T-helper 17 cell (primary cell): ENCODE measurements at regions not wholly inside any gene's neighbourhood (a gene's known extent, or its start where the extent isn't known, plus 50 kb on each side); places are given as distances from the start of the nearest gene placed in this dataset.
"Not testable (repeated sequence)": the region's sequence is repeated elsewhere in the genome, so short reads cannot be mapped to it uniquely, and the experiment has no call there.

ENCODE experiments used
- ATAC-seq: fragments of 150-1000 bp; cut with Tn5 transposase; 2 replicates; pipeline ENCODE4 v1.10.0; 2021; ENCODE audit warnings: mild to moderate bottlenecking, moderate library complexity
- DNase-seq, 3 donors: peaks; one replicate each; pipeline versions ENCODE4 v3.0.0 to v3.0.0-alpha.2; 2020 to 2021
- H3K9me3 ChIP-seq: one replicate; pipeline ENCODE4 v1.7.0; 2013; ENCODE audit warnings: low read length, mild to moderate bottlenecking; ENCODE audit not compliant: control insufficient read depth, poor library complexity, severe bottlenecking
- H3K27ac Mint-ChIP-seq: one replicate; pipeline ENCODE4 v1.8.0; 2022; ENCODE audit warnings: mild to moderate bottlenecking, moderate library complexity, mixed read lengths
- H3K27me3 Mint-ChIP-seq: one replicate; pipeline ENCODE4 v1.8.0; 2022; ENCODE audit warnings: mixed read lengths
- H3K36me3 Mint-ChIP-seq: one replicate; pipeline ENCODE4 v1.8.0; 2022; ENCODE audit warnings: low read depth, mixed read lengths
- H3K4me1 Mint-ChIP-seq: one replicate; pipeline ENCODE4 v1.8.0; 2022; ENCODE audit warnings: mild to moderate bottlenecking, mixed read lengths
- H3K4me3 Mint-ChIP-seq: one replicate; pipeline ENCODE4 v1.8.0; 2022; ENCODE audit warnings: mild to moderate bottlenecking, moderate library complexity, mixed read lengths

GRCh38 chr11:71745656-71746055, 87.3 kb upstream of the DEFB108B start:
- peaks cover 52% of the 10 kb centered on the region for H3K27me3 Mint-ChIP-seq
- not testable (repeated sequence) for H3K36me3 Mint-ChIP-seq, H3K9me3 ChIP-seq, DNase-seq, ATAC-seq, H3K4me3 Mint-ChIP-seq, H3K4me1 Mint-ChIP-seq, H3K27ac Mint-ChIP-seq

- not testable (repeated sequence) for H3K4me3 Mint-ChIP-seq, H3K4me1 Mint-ChIP-seq, H3K9me3 ChIP-seq, H3K36me3 Mint-ChIP-seq, DNase-seq, ATAC-seq, H3K27ac Mint-ChIP-seq
- peaks cover 54% of the 10 kb centered on the region for H3K27me3 Mint-ChIP-seq
Observed at GRCh38 chr11:71746263-71746662, 86.7 kb upstream of the DEFB108B start.

- H3K4me1 Mint-ChIP-seq, DNase-seq, H3K27ac Mint-ChIP-seq, H3K36me3 Mint-ChIP-seq, H3K9me3 ChIP-seq, H3K4me3 Mint-ChIP-seq, ATAC-seq: not testable (repeated sequence)
- H3K27me3 Mint-ChIP-seq = peaks cover 60% of the 10 kb centered on the region
Observed at GRCh38 chr11:71748965-71749620, 83.9 kb upstream of the DEFB108B start.

GRCh38 chr11:71750908-71751307, 82.1 kb upstream of the DEFB108B start:
- peaks cover 52% of the 10 kb centered on the region for H3K27me3 Mint-ChIP-seq
- not testable (repeated sequence) for H3K36me3 Mint-ChIP-seq, H3K27ac Mint-ChIP-seq, H3K4me3 Mint-ChIP-seq, H3K9me3 ChIP-seq, H3K4me1 Mint-ChIP-seq, DNase-seq, ATAC-seq

GRCh38 chr11:71764695-71765491, 68.1 kb upstream of the DEFB108B start:
- not testable (repeated sequence) for H3K4me3 Mint-ChIP-seq, H3K4me1 Mint-ChIP-seq, DNase-seq, H3K36me3 Mint-ChIP-seq, H3K9me3 ChIP-seq, H3K27ac Mint-ChIP-seq, ATAC-seq
- peaks cover 38% of the 10 kb centered on the region for H3K27me3 Mint-ChIP-seq

DNA sequence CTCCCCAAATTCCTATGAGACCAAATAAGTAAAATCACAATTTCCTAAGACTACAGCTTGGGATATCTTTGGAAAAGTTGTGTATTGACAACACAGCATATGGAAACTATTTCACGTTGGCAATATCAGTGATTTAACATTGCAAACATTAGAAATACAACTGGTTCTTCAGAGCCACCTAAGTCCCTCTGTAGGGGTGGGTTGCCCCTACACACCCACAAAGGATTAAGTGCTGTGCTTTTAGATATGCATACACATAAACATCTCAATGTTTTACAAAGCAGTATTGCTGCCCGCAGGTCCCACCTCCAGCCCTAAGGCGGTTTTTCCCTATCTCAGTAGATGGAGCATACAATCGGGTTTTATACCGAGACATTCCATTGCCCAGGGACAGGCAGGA, 66.0 kb upstream of the DEFB108B start:
- not testable (repeated sequence) for H3K4me3 Mint-ChIP-seq, H3K9me3 ChIP-seq, DNase-seq, H3K4me1 Mint-ChIP-seq, H3K36me3 Mint-ChIP-seq, H3K27ac Mint-ChIP-seq, ATAC-seq
- peaks cover 42% of the 10 kb centered on the region for H3K27me3 Mint-ChIP-seq

DNA sequence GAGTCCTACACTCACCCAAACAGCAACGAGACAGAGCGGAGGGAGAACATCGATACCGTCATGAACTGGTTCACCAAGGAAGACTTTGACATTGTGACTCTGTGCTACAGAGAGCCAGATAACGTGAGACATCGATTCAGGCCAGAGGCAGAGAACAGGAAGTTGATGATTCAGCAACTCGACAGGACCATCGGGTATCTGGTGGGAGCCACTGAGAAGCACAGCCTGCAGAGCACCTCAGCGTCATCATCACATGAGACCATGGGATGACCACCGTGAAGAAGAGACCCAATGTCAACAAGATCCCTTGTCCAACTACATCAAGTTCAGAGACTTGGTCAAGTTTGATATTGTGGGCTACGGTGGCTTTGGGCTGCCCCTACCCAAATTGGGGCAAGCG, 60.8 kb upstream of the DEFB108B start:
- not testable (repeated sequence) for ATAC-seq, H3K36me3 Mint-ChIP-seq, H3K4me3 Mint-ChIP-seq, H3K9me3 ChIP-seq, H3K4me1 Mint-ChIP-seq, H3K27ac Mint-ChIP-seq, DNase-seq
- H3K27me3 Mint-ChIP-seq = peaks cover 35% of the 10 kb centered on the region

GRCh38 chr11:71774603-71775222, 58.3 kb upstream of the DEFB108B start:
- ATAC-seq (no peak), DNase-seq (no peak)
- peaks cover 20% of the 10 kb centered on the region for H3K27me3 Mint-ChIP-seq
- no peak overlapping the region for H3K4me3 Mint-ChIP-seq
- peaks cover 5% of the 10 kb centered on the region for H3K4me1 Mint-ChIP-seq
- H3K9me3 ChIP-seq = no peaks in the 10 kb centered on the region
- H3K36me3 Mint-ChIP-seq = no peaks in the 10 kb centered on the region
- H3K27ac Mint-ChIP-seq = no peak overlapping the region

DNA sequence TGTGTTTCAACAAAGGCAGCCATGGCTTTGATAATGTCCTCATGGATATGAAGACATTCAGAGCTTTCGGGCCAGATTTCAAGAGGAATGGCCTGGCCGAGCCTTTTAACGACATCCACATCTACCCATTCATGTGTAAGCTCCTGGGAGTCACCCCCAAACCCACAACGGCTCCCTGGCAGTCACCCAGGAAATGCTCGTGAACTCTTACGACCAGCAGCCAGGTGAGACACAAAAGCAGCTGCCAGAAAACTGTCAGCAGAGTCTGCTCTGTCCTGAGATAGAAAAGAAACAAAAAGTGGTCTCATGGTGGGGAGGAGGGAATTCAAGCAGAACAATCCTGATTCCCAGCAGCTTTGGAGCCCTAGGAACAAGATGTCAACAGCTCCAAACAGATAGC, 52.9 kb upstream of the DEFB108B start:
- DNase-seq, H3K9me3 ChIP-seq, H3K36me3 Mint-ChIP-seq, H3K4me1 Mint-ChIP-seq, H3K27ac Mint-ChIP-seq, H3K4me3 Mint-ChIP-seq, ATAC-seq: not testable (repeated sequence)
- peaks cover 11% of the 10 kb centered on the region for H3K27me3 Mint-ChIP-seq

- DNase-seq, H3K9me3 ChIP-seq, ATAC-seq, H3K4me1 Mint-ChIP-seq, H3K36me3 Mint-ChIP-seq, H3K4me3 Mint-ChIP-seq, H3K27me3 Mint-ChIP-seq, H3K27ac Mint-ChIP-seq: not testable (repeated sequence)
Observed at GRCh38 chr11:71780771-71781170, 52.2 kb upstream of the DEFB108B start.

DNA sequence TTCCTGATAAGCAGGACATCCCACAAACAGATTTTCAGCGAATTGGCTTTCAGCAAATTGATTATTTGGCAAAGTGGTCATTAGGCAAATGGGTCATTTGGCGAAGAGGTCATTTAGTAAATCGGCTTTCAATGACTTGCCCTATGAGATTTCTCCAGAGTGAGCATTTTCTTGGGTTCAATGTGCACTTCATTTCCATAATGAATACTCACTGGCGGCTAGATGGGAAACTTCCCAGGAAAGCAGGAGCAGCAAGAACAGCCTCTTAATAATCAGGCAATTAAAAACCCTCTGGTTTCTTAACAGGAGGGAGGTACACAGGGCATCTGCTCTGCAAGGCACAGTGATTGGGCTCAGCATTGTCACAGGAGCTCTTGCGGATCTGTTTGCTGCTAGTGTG, 51.5 kb upstream of the DEFB108B start:
- H3K9me3 ChIP-seq, H3K4me3 Mint-ChIP-seq, DNase-seq, H3K36me3 Mint-ChIP-seq, ATAC-seq, H3K27ac Mint-ChIP-seq, H3K27me3 Mint-ChIP-seq, H3K4me1 Mint-ChIP-seq: not testable (repeated sequence)

DNA sequence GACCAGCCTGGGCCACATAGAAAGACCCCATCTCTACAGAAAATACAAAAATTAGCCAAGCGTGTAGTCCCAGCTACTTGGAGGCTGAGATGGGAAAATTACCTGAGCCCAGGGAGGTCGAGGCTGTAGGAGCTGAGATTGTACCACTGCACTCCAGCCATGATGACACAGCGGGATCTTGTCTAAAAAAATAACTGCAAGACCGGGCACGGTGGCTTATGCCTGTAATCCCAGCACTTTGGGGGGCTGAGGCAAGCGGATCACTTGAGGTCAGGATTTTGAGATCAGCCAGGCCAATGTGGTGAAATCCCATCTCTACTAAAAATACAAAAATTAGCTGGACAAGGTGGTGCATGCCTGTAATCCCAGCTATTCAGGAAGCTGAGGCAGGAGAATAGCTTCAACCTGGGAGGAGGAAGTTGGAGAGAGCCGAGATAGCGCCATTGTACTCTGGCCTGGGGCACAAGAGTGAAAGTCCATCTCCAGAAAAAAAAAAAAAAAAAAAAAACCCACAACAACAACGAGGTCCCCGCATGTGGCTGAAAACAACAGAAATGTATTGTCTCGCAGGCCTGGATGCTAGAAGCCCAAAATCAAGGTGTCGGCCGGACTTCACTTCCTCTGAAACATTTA, 50.7 kb upstream of the DEFB108B start:
- H3K27ac Mint-ChIP-seq, H3K36me3 Mint-ChIP-seq, H3K4me3 Mint-ChIP-seq, ATAC-seq, H3K9me3 ChIP-seq, DNase-seq, H3K4me1 Mint-ChIP-seq, H3K27me3 Mint-ChIP-seq: not testable (repeated sequence)

GRCh38 chr11:71783191-71783590, 49.8 kb upstream of the DEFB108B start:
- not testable (repeated sequence) for DNase-seq, H3K4me3 Mint-ChIP-seq, ATAC-seq, H3K36me3 Mint-ChIP-seq, H3K27ac Mint-ChIP-seq, H3K27me3 Mint-ChIP-seq, H3K4me1 Mint-ChIP-seq, H3K9me3 ChIP-seq
